CD14-positive monocyte (primary cell): ENCODE measurements at regions not wholly inside any gene's neighbourhood (a gene's known extent, or its start where the extent isn't known, plus 50 kb on each side); places are given as distances from the start of the nearest gene placed in this dataset.

Experiments
- DNase-seq, 3 donors: peaks; one replicate each; pipeline ENCODE4 v3.0.0-alpha.2; 2011 to 2022
- H2AFZ ChIP-seq: 2 replicates; pipeline ENCODE4 v1.6.0; 2012; ENCODE audit warnings: mild to moderate bottlenecking, low read depth, low read length, inconsistent platforms; ENCODE audit not compliant: insufficient read depth, poor library complexity, severe bottlenecking
- H3K27ac ChIP-seq, 2 donors: 1 replicate in 1 of 2; 2 replicates in 1 of 2; pipeline ENCODE4 v1.5.1; 2012 to 2013; ENCODE audit warnings: low read length in 2 of 2, control low read depth in 1 of 2, inconsistent platforms in 1 of 2, low read depth in 1 of 2, mild to moderate bottlenecking in 1 of 2
- H3K27me3 ChIP-seq, 2 donors: one replicate each; pipeline versions ENCODE4 v1.6.0 to v1.6.1; 2011 to 2013; ENCODE audit warnings: low read length in 2 of 2; ENCODE audit not compliant: control insufficient read depth in 2 of 2, insufficient read depth in 2 of 2
- H3K36me3 ChIP-seq, 2 donors: replicated peaks in 1 of 2; 1 replicate in 1 of 2; 2 replicates in 1 of 2; pipeline versions ENCODE4 v1.5.1 to v1.6.1; 2012 to 2013; ENCODE audit warnings: low read length in 2 of 2, control low read depth in 1 of 2, inconsistent platforms in 1 of 2, mild to moderate bottlenecking in 1 of 2; ENCODE audit not compliant: insufficient read depth in 2 of 2, control insufficient read depth in 1 of 2
- H3K4me1 ChIP-seq, 2 donors: 1 replicate in 1 of 2; 2 replicates in 1 of 2; pipeline versions ENCODE4 v1.5.1 to v1.6.1; 2012 to 2013; ENCODE audit warnings: low read length in 2 of 2, control low read depth in 1 of 2, inconsistent platforms in 1 of 2, mild to moderate bottlenecking in 1 of 2, moderate library complexity in 1 of 2; ENCODE audit not compliant: insufficient read depth in 2 of 2, control insufficient read depth in 1 of 2
- H3K4me2 ChIP-seq: replicated peaks from 2 replicates; pipeline ENCODE3; 2012; ENCODE audit warnings: low read length, moderate library complexity, mild to moderate bottlenecking; ENCODE audit not compliant: poor library complexity, severe bottlenecking; ENCODE audit errors: extremely low read depth
- H3K4me3 ChIP-seq, 3 experiments: fragments of 200-600 bp in 1 of 3; sonication (generic) in 1 of 3; replicated peaks in 1 of 3; 1 replicate in 2 of 3; 2 replicates in 1 of 3; pipeline ENCODE4 v1.5.1; 2011 to 2013; ENCODE audit warnings: low read length in 3 of 3, mild to moderate bottlenecking in 3 of 3, control low read depth in 2 of 3, low read depth in 2 of 3, inconsistent platforms in 1 of 3, moderate library complexity in 1 of 3
- H3K79me2 ChIP-seq: 2 replicates; pipeline ENCODE4 v1.6.0; 2012; ENCODE audit warnings: mild to moderate bottlenecking, control low read depth, inconsistent platforms, low read length, moderate library complexity; ENCODE audit not compliant: insufficient read depth
- H3K9ac ChIP-seq: 2 replicates; pipeline ENCODE4 v1.6.0; 2017; ENCODE audit warnings: low read length, mild to moderate bottlenecking; ENCODE audit not compliant: insufficient read depth, poor library complexity, severe bottlenecking
- H3K9me3 ChIP-seq, 2 donors: replicated peaks in 1 of 2; 1 replicate in 1 of 2; 2 replicates in 1 of 2; pipeline versions ENCODE4 v1.5.1 to v1.6.1; 2012 to 2013; ENCODE audit warnings: low read length in 2 of 2, control low read depth in 1 of 2; ENCODE audit not compliant: control insufficient read depth in 1 of 2, insufficient read depth in 1 of 2
- H4K20me1 ChIP-seq: 2 replicates; pipeline ENCODE4 v1.6.0; 2012; ENCODE audit warnings: mild to moderate bottlenecking, low read length, control low read depth, moderate library complexity; ENCODE audit not compliant: insufficient read depth
- H3K27ac Mint-ChIP-seq, 7 donors: one replicate each; pipeline ENCODE4 v1.8.0; 2020; ENCODE audit warnings: mild to moderate bottlenecking in 7 of 7, mixed read lengths in 7 of 7, moderate library complexity in 6 of 7, inconsistent platforms in 2 of 7
- H3K27me3 Mint-ChIP-seq, 3 donors: one replicate each; pipeline ENCODE4 v1.8.0; 2021 to 2022; ENCODE audit warnings: low read depth in 3 of 3, mild to moderate bottlenecking in 3 of 3, mixed read lengths in 3 of 3, moderate library complexity in 3 of 3, inconsistent platforms in 1 of 3
- H3K36me3 Mint-ChIP-seq, 2 donors: one replicate each; pipeline ENCODE4 v1.8.0; 2020; ENCODE audit warnings: mixed read lengths in 2 of 2, inconsistent platforms in 1 of 2, mild to moderate bottlenecking in 1 of 2
- H3K4me1 Mint-ChIP-seq: one replicate; pipeline ENCODE4 v1.8.0; 2020; ENCODE audit warnings: mild to moderate bottlenecking, mixed read lengths
- H3K4me3 Mint-ChIP-seq, 2 donors: one replicate each; pipeline ENCODE4 v1.8.0; 2020; ENCODE audit warnings: mild to moderate bottlenecking in 2 of 2, mixed read lengths in 2 of 2, moderate library complexity in 1 of 2
- H3K9me3 Mint-ChIP-seq, 7 donors: one replicate each; pipeline ENCODE4 v1.8.0; 2020 to 2022; ENCODE audit warnings: mixed read lengths in 7 of 7, mild to moderate bottlenecking in 6 of 7, moderate library complexity in 6 of 7, inconsistent platforms in 2 of 7
- WGBS: methylation state at CpG from one replicate; pipeline ENCODE4 v1.1.5; 2013; ENCODE audit warnings: missing lambda C conversion rate; ENCODE audit not compliant: insufficient coverage; 5-methylcytosine and 5-hydroxymethylcytosine counted together
- intact Hi-C, 2 donors: fragments of 100-400 bp; cut with micrococcal nuclease; formaldehyde crosslinking; loops; one replicate each; pipeline versions ENCODE4 v1.15.0 to v1.15.1; 2023
- TF ChIP-seq, protein P1 (sequence below): fragments of 200-600 bp; IDR thresholded peaks from one replicate; pipeline ENCODE4 v1.8.0; 2022; ENCODE audit warnings: antibody characterized with exemption, mild to moderate bottlenecking

DNA sequence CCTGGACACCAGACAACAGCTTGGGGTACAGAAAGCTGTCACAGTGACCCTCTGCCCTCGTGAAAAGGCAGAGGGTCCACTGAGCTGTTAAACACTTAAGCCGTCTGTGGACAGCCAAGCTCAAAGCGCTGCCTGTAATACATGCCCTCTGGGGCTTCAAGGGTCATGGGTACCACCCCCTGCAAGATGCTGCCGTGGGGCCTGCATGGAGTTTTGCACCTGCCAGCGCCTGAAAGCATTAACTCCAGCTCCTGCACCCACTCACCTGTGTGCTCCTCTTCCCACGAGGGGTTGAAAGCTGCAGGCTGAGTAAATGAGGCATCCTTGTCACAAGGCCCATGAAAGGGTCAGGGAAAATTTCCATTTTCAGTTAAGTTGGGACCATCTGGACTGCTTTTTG lies 70.6 kb upstream of the PHLPP1 start:
- Mint-ChIP-seq H3K9me3 (peaks cover 0 to 7% (median 0%) of the 10 kb centered on the region in 7 donors), H3K27ac (no peak overlapping the region), H3K4me1 (no peaks in the 10 kb centered on the region), H3K36me3 (no peaks in the 10 kb centered on the region), H3K27me3 (peaks cover 0 to 6% (median 2%) of the 10 kb centered on the region in 3 donors), H3K4me3 (no peak overlapping the region)
- TF ChIP-seq, protein P1, sequence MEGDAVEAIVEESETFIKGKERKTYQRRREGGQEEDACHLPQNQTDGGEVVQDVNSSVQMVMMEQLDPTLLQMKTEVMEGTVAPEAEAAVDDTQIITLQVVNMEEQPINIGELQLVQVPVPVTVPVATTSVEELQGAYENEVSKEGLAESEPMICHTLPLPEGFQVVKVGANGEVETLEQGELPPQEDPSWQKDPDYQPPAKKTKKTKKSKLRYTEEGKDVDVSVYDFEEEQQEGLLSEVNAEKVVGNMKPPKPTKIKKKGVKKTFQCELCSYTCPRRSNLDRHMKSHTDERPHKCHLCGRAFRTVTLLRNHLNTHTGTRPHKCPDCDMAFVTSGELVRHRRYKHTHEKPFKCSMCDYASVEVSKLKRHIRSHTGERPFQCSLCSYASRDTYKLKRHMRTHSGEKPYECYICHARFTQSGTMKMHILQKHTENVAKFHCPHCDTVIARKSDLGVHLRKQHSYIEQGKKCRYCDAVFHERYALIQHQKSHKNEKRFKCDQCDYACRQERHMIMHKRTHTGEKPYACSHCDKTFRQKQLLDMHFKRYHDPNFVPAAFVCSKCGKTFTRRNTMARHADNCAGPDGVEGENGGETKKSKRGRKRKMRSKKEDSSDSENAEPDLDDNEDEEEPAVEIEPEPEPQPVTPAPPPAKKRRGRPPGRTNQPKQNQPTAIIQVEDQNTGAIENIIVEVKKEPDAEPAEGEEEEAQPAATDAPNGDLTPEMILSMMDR, result no peak
- Histone ChIP-seq H3K9ac (no peak overlapping the region), H2AFZ (no peak overlapping the region), H3K36me3 (no peaks in the 10 kb centered on the region), H3K4me1 (no peaks in the 10 kb centered on the region), H3K27me3 (no peaks in the 10 kb centered on the region), H3K9me3 (no peaks in the 10 kb centered on the region), H3K4me2 (no peak overlapping the region), H3K27ac (no peak overlapping the region), H4K20me1 (no peaks in the 10 kb centered on the region), H3K79me2 (no peaks in the 10 kb centered on the region), H3K4me3 (no peak overlapping the region)
- WGBS, result over 99% methylated on average over 6 of the region's 6 CpGs
- no peak for DNase-seq
- intact Hi-C loops, result no loop called here

DNA sequence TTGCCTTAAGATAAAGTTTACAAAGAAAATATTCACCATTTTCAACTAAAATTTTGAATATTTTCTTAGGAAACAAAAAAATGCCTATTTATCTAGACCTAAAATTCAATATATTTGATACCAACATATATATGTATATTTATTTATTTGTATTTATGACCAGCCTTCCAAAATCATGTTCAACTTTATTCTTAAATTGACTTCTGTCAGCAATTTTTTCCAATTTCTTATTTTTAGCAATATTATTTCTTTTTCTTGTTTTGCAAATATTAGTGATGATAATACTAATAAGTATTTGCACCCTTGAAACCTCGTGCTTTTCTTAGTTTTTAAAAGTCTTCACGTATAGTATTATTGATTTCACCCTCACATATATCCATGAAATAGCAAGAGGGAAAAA lies 68.2 kb upstream of the PHLPP1 start:
- TF ChIP-seq, protein P1, result no peak
- DNase-seq, result no peak
- Histone ChIP-seq H3K27ac (no peak overlapping the region), H3K79me2 (no peaks in the 10 kb centered on the region), H3K9me3 (no peaks in the 10 kb centered on the region), H2AFZ (no peak overlapping the region), H3K4me1 (no peaks in the 10 kb centered on the region), H3K36me3 (no peaks in the 10 kb centered on the region), H4K20me1 (no peaks in the 10 kb centered on the region), H3K4me3 (no peak overlapping the region), H3K27me3 (no peaks in the 10 kb centered on the region), H3K4me2 (no peak overlapping the region), H3K9ac (no peak overlapping the region)
- intact Hi-C loops, result no loop called here
- whole genome bisulfite sequencing, result no CpG with 5 or more reads among the region's 2 CpGs
- H3K27ac Mint-ChIP-seq, result no peak overlapping the region
- peaks cover 0 to 6% (median 2%) of the 10 kb centered on the region in 3 donors for H3K27me3 Mint-ChIP-seq
- no peaks in the 10 kb centered on the region for H3K4me1 Mint-ChIP-seq
- no peaks in the 10 kb centered on the region for H3K36me3 Mint-ChIP-seq
- no peak overlapping the region for H3K4me3 Mint-ChIP-seq
- H3K9me3 Mint-ChIP-seq, result peaks cover 0 to 7% (median 0%) of the 10 kb centered on the region in 7 donors
